ENCODE measurements at regions not wholly inside any gene's neighbourhood (a gene's known extent, or its start where the extent isn't known, plus 50 kb on each side); places are given as distances from the start of the nearest gene placed in this dataset.
"Not testable (repeated sequence)": the region's sequence is repeated elsewhere in the genome, so short reads cannot be mapped to it uniquely, and the experiment has no call there.

GRCh38 chr9:102178811-102179210 lies 440.4 kb upstream of the GRIN3A start:
- intact Hi-C loops (cut with micrococcal nuclease): no loop called here
- ChIA-PET POLR2A (no interaction called here), CTCF (no interaction called here)
- Mint-ChIP-seq H3K4me3 (no peak overlapping the region), H3K36me3 (ENCODE audit: low read depth) (no peaks in the 10 kb centered on the region), H3K27me3 (no peaks in the 10 kb centered on the region), H3K9me3 (peaks cover 15% of the 10 kb centered on the region), H3K27ac (no peak overlapping the region), H3K4me1 (ENCODE audit: low read depth) (no peaks in the 10 kb centered on the region)
- no peak for TF ChIP-seq CTCF (IDR thresholded peaks at IDR 0.05)
- ATAC-seq (no peak), DNase-seq (no peak)

GRCh38 chr9:102174202-102174601 lies 435.8 kb upstream of the GRIN3A start:
- H3K4me1 Mint-ChIP-seq (ENCODE audit: low read depth); H3K27ac Mint-ChIP-seq; DNase-seq; CTCF ChIA-PET; H3K36me3 Mint-ChIP-seq (ENCODE audit: low read depth); intact Hi-C loops (cut with micrococcal nuclease); ATAC-seq; POLR2A ChIA-PET; H3K4me3 Mint-ChIP-seq; H3K27me3 Mint-ChIP-seq: not testable (repeated sequence)
- H3K9me3 Mint-ChIP-seq: peaks cover 21% of the 10 kb centered on the region

GRCh38 chr9:102164247-102164646 lies 425.8 kb upstream of the GRIN3A start:
- CTCF ChIA-PET: no interaction called here
- H3K27me3 Mint-ChIP-seq: no peaks in the 10 kb centered on the region
- ATAC-seq: no peak

GRCh38 chr9:102153081-102153480 lies 414.6 kb upstream of the GRIN3A start:
- CTCF ChIA-PET; H3K4me1 Mint-ChIP-seq (ENCODE audit: low read depth); H3K36me3 Mint-ChIP-seq (ENCODE audit: low read depth); intact Hi-C loops (cut with micrococcal nuclease); H3K27me3 Mint-ChIP-seq; H3K4me3 Mint-ChIP-seq; H3K9me3 Mint-ChIP-seq; ATAC-seq; POLR2A ChIA-PET; DNase-seq; H3K27ac Mint-ChIP-seq: not testable (repeated sequence)

More at GRCh38 chr9:102164247-102164646, 425.8 kb upstream of the GRIN3A start:
- no peak for TF ChIP-seq CTCF (IDR thresholded peaks at IDR 0.05)
- Mint-ChIP-seq H3K9me3 (peaks cover 2% of the 10 kb centered on the region), H3K36me3 (ENCODE audit: low read depth) (no peaks in the 10 kb centered on the region), H3K4me1 (ENCODE audit: low read depth) (no peaks in the 10 kb centered on the region), H3K27ac (no peak overlapping the region), H3K4me3 (no peak overlapping the region)
- intact Hi-C loops (cut with micrococcal nuclease): no loop called here
- no peak for DNase-seq
- POLR2A ChIA-PET: no interaction called here

GRCh38 chr9:102135768-102136167 lies 397.3 kb upstream of the GRIN3A start:
- intact Hi-C loops (cut with micrococcal nuclease): no loop called here
- no peak for ATAC-seq
- H3K36me3 Mint-ChIP-seq (ENCODE audit: low read depth): no peaks in the 10 kb centered on the region
- ChIA-PET POLR2A (no interaction called here), CTCF (no interaction called here)
- H3K4me3 Mint-ChIP-seq: no peak overlapping the region
- no peak overlapping the region for H3K27ac Mint-ChIP-seq
- H3K4me1 Mint-ChIP-seq (ENCODE audit: low read depth): no peaks in the 10 kb centered on the region
- peaks cover 6% of the 10 kb centered on the region for H3K9me3 Mint-ChIP-seq
- H3K27me3 Mint-ChIP-seq: no peaks in the 10 kb centered on the region
- TF ChIP-seq CTCF (IDR thresholded peaks at IDR 0.05): no peak
- DNase-seq: no peak

GRCh38 chr9:102124465-102124864 lies 386.0 kb upstream of the GRIN3A start:
- H3K4me3 Mint-ChIP-seq: no peak overlapping the region
- no peaks in the 10 kb centered on the region for H3K27me3 Mint-ChIP-seq
- POLR2A ChIA-PET: no interaction called here
- peaks cover 9% of the 10 kb centered on the region for H3K9me3 Mint-ChIP-seq
- TF ChIP-seq CTCF (IDR thresholded peaks at IDR 0.05): no peak
- no peaks in the 10 kb centered on the region for H3K36me3 Mint-ChIP-seq (ENCODE audit: low read depth)
- no peak overlapping the region for H3K27ac Mint-ChIP-seq
- H3K4me1 Mint-ChIP-seq (ENCODE audit: low read depth): no peaks in the 10 kb centered on the region
- CTCF ChIA-PET: no interaction called here
- ATAC-seq (no peak), DNase-seq (no peak)
- intact Hi-C loops (cut with micrococcal nuclease): no loop called here

Measured in activated CD8-positive, alpha-beta T cell treated with anti-CD3 and anti-CD28 coated beads for 36 hours (primary cell).